ENCODE measurements at regions not wholly inside any gene's neighbourhood (a gene's known extent, or its start where the extent isn't known, plus 50 kb on each side); places are given as distances from the start of the nearest gene placed in this dataset.
"Not testable (repeated sequence)": the region's sequence is repeated elsewhere in the genome, so short reads cannot be mapped to it uniquely, and the experiment has no call there.

GRCh38 chrX:39244147-39244546 lies 442.9 kb downstream of the MID1IP1 start:
- no peak for DNase-seq

GRCh38 chrX:39245024-39245423 lies 443.8 kb downstream of the MID1IP1 start:
- no peak for DNase-seq

DNA sequence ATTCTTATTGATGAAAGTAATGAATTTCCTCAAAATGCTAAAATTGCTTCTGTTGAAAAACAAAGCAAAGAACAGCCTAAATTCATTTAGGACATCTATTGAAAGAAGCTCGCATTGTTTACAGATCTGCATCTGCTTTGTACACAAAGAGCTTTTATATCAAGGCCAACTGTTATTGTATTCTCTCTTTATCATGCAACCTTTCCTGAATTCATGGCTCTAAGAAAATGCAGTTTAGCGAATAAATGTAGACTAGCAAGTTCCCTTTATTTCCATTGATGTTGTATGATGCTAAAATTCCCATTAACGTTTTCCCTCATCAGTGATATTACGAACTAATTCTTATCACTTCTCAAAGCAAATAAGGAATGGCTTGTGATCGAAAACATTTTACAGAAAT lies 446.3 kb downstream of the MID1IP1 start:
- DNase-seq, result no peak

DNA sequence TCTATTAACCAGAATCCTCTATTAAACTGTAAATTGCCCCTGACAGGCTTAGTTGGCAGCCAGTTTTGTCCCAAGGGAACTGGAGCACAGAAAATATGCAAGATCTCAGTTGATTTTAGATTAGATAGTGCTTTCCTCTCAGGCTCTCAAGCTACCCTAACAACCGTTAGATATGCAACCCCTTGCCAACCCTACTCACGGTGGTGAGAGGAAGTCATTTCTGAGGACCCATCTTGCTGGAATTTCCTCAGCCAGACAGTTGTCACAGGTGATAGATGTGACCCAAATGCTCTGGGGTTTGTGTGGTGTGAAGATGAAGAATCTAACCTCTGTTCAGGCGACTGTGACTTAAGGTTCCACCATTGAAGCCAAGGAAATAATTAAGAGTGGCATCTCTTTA lies 447.1 kb downstream of the MID1IP1 start:
- no peak for DNase-seq

GRCh38 chrX:39249999-39250398 lies 448.7 kb downstream of the MID1IP1 start:
- DNase-seq, result no peak

DNA sequence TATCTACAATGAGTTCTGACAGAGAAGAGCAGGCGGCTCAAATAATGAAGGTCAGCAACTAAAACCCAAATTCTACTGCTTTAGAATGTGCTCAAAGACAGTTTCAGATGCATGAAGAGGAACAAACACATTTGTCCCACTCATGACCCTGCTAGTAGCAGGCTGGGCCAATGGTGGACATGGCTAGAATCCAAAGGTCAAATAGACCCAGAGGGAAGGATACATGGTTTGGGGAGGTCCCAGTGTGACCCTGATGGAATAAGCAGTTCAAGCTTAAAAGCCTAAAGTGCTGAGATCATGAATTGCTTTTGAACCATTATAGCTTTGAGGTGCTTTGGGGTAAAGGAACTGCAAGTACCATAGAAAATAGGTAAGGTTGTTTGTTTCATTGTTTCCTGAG lies 450.7 kb downstream of the MID1IP1 start:
- no peak for DNase-seq

- DNase-seq, result no peak
These were observed 452.3 kb downstream of the MID1IP1 start for GRCh38 chrX:39253551-39253950.

- DNase-seq, result no peak
These were observed 457.1 kb downstream of the MID1IP1 start for GRCh38 chrX:39258331-39258730.

- DNase-seq, result no peak
These were observed 459.7 kb downstream of the MID1IP1 start for GRCh38 chrX:39260965-39261364.

DNA sequence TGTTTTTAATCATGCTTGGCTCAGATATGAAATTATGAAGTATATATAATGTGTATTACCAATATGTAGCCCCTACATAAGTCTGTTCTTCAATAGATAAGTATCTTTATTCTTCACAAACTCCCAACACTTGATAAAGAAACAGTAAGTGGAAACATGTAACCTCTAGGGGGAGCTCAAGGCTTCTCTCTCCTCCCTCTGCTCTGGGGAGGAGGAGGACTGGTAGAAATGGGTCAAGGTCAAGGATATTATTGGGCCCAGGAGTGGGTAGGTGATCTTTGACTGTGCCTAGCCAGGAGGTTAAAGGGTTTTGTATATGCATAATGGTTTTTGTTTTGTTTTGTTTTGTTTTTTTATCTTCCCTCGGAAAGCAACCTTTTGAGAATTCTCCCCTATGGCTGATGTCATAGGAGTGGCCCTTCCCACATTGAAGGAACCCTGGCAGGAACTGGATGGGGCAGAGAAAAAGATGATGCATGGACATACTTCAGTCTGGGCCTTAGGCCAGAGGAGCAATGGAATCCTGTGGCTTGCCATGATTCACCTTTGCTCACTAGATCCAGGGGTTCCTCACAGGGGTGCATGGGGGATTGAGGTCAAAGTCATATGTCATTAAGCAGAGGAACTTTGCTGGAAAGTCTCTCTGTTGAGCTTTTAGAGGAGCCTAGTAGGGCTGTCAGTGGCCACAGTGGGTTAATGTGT lies 460.3 kb downstream of the MID1IP1 start:
- DNase-seq, result peak; percentile 59

GRCh38 chrX:39262641-39263040 lies 461.4 kb downstream of the MID1IP1 start:
- DNase-seq, result no peak

DNA sequence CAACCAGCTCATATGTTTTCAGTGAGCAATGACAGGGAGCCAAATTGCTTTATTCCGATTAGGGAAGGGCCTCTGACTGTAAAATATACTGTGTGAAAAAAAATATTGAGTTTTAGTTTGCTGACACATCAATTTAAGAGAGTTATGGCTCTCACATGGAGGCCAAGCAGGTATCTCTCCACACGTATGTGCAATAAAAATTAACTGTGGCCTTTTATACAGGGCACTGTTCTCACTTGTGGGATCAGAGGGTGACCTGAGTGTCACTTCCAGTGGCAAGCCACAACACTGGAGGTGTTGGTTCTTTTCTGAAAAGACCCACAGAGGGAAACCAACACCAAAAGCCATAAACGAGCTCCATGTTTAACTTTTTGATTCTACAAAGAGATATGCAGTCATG lies 462.8 kb downstream of the MID1IP1 start:
- peak; percentile 10 for DNase-seq

GRCh38 chrX:39267176-39267575 lies 465.9 kb downstream of the MID1IP1 start:
- DNase-seq, result no peak

GRCh38 chrX:39268207-39268606 lies 466.9 kb downstream of the MID1IP1 start:
- no peak for DNase-seq

DNA sequence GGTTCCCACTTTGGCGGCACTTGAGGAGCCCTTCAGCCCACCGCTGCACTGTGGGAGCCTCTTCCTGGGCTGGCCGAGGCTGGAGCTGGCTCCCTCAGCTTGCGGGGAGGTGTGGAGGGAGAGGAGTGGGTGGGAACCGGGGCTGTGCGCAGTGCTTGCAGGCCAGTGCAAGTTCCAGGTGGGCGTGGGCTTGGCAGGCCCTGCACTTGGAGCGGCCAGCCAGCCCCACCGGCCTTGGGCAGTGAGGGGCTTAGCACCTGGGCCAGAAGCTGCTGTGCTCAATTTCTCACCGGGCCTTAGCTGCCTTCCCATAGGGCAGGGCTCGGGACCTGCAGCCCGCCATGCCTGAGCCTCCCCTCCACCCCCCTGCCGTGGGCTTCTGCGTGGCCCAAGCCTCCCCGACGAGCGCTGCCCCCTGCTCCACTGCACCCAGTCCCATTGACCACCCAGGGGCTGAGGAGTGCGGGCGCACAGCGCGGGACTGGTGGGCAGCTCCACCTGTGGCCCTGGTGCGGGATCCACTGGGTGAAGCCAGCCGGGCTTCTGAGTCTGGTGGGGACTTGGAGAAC lies 474.3 kb downstream of the MID1IP1 start:
- no peak for DNase-seq

- DNase-seq, result not testable (repeated sequence)
These were observed 476.6 kb downstream of the MID1IP1 start for GRCh38 chrX:39277685-39278390.

DNA sequence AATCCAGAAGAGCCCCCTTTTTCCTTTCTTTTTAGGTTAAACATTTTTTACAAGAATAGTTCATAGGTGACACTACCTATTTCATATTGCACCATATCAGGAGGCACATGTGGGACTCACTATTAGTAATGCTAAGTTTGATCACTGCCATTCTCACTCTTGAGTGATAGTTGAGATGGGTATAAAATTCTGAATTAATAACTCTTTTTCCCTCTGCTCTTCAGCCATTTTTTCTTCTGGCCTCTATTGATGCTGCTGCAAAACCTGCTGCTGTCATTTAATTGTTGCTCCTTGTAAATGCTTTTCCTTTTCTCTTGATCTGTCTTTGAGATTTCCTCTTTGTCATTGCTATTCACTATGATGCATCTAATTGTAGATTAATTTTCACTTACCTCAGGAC lies 482.0 kb downstream of the MID1IP1 start:
- DNase-seq, result no peak

DNA sequence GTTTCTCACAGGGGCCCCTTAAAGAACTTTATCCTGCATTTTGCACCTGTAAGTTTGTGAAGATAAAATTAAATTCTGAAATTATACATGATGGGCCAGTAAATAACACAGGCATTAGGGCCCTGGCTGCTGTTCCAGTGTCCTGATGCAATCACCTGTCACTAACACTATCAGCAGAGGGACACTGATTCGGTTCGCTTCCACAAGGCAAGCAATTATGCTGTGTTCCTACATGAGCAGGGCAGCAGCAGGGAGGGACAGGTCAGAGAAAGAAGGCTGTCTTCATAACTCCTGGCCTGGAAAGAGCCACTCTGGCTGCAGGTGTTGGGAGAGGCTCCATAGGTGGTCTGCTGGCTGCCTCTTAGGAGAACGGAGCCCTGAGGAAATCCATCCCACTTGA lies 487.3 kb downstream of the MID1IP1 start:
- no peak for DNase-seq

GRCh38 chrX:39289827-39290226 lies 488.6 kb downstream of the MID1IP1 start:
- DNase-seq, result no peak

DNA sequence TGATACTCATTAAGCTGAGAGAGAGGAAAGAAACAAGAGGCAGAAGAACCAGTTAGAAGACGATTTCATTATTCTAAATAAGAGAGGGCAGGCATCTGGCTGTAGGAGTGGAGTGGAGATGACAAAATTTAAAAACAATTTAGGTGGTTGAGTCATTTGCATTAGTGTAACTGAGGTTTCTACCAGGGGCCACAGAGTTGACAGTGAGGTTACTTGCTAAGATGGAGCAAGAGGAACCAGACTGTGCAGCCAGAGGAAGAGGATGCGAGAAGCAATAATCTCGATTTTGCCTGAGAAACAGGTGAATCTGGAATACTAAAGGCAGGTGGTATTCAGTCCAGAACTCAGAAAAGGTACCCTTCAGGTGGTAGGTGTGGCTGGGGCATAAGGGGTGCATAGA lies 491.9 kb downstream of the MID1IP1 start:
- no peak for DNase-seq

DNA sequence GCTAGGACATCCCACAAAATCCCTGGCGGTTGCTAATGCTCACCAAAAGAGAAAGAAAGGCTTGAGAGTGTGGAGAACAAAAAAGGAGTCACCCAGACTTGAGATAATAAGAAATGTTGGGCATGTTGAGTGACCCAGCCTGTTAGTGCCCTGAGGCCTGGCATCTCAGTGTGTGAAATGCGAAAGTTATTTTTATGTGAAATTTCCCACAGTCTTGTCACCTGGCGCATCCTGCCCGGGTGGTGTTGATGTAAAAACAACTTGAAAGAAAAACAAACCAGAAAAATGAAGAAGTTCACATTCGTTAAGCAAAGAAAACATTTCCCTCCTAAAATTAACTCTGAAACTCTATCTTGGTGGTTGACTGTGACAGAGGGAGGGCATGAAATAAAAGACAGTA lies 495.2 kb downstream of the MID1IP1 start:
- DNase-seq, result no peak

GRCh38 chrX:39298821-39299220 lies 497.6 kb downstream of the MID1IP1 start:
- no peak for DNase-seq

DNA sequence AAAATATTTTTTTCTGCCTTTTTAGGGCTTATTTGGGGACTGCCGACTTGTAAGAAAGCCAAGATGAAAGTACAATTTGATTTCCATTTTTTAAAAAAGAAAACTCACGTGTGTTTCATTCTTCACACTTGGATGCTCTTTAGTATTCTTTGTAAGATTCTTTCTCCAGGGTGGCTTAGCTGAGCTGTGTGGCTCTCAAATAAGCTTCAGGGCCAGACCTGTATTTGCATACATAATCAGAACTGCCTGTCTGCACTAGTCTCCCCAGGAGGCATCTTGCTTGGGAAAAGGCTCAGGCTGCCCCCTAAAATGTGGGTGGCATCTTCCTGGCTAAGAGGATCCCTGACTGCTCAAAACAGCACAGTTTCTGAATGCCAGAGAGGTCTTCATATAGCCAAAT lies 498.4 kb downstream of the MID1IP1 start:
- DNase-seq, result no peak

DNA sequence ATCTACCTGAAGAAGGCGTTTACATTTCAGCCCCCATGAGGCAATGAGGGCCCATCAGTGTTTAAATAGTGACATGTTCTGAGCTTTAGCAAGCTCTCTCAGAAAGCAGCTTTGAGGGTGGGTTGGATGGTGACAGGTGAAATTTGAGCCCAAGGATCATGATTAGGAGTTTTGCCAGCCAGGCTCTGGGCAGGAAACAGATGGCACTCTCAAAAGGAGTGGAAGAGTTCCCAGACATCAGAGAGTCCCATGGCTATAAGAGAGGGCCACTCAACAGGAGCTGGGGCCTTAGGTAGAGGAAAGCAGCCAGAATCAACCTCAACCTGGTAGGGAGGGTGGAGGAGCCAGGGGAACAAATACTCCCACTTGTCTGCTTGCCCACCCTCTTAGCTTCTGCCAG lies 499.8 kb downstream of the MID1IP1 start:
- no peak for DNase-seq
